ENCODE measurements at regions not wholly inside any gene's neighbourhood (a gene's known extent, or its start where the extent isn't known, plus 50 kb on each side); places are given as distances from the start of the nearest gene placed in this dataset.

- no peak for DNase-seq (ENCODE audit: low spot score in 2 of 2)
- FAIRE-seq = no peak
These were observed 206.7 kb downstream of the SETD4 start for GRCh38 chr21:35853321-35854239.

DNA sequence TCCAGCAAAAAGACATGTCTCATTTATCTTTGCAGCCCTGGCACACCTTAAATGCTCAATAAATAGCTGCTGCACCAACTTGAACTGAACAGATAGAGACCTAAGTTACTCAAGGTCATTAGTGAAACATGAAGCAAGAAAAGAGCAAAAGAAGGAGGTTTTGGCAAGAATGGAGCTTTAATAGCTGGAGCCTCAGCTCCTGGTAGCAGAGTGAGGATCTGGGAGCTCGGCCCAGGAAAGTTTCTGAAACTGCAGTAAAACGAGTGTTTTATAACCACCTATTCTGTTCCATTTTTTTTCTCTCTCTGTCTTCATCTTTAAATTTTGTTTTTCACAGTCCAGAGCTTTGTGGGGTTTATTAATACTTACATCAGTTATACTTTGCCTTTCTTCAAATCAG, 207.5 kb downstream of the SETD4 start:
- no peak for DNase-seq (ENCODE audit: low spot score in 2 of 2)
- no peak for FAIRE-seq

- DNase-seq (ENCODE audit: low spot score in 2 of 2) = no peak
- no peak for FAIRE-seq
These were observed 209.7 kb downstream of the SETD4 start for GRCh38 chr21:35850542-35851103.

GRCh38 chr21:35850029-35850428, 210.3 kb downstream of the SETD4 start:
- FAIRE-seq (no peak), DNase-seq (ENCODE audit: low spot score in 2 of 2) (no peak)

GRCh38 chr21:35849144-35849543, 211.2 kb downstream of the SETD4 start:
- DNase-seq (ENCODE audit: low spot score in 2 of 2) (no peak), FAIRE-seq (no peak)

DNA sequence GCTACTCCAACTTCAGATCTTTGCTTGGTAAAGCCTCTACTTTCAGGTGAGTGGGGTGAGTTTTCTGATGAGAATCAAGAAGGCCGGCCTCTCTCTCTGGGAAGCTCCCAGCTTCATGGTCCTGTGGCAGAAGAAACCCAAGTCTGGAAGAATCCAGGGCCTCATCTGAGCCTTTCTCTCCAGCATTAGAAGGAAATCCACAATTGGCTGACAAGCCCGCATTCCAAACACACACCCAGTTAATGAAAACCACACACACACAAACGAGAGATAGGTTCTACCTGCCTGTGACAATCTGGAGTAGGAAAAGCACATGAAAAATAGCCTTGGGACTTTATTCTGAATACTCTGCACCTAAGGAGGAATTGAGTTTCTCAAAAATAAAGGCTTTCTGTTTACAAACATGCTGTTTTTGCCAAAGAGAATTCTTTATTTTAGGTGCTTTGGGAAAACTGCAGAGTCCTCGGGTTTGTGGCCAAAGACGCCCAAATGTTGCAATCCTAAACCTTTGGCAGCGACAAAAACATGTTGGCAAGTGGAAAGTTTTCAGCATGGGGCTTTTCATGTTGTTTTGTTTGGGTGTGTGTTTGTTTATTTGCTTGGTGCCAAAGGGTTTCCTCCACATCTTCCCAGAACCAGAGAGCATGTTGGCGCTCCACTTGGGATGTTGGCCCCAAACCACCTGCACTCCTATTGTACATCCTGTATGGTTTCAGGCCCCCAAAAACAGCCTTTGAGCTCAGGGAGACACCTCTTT, 216.2 kb downstream of the SETD4 start:
- FAIRE-seq (no peak), DNase-seq (ENCODE audit: low spot score in 2 of 2) (no peak)

GRCh38 chr21:35840949-35841348, 219.4 kb downstream of the SETD4 start:
- DNase-seq (ENCODE audit: low spot score in 2 of 2) = no peak
- no peak for FAIRE-seq

- FAIRE-seq (peak; percentile 92), DNase-seq (ENCODE audit: low spot score in 2 of 2) (peak in 1 of 2 donors; percentile 17)
These were observed 220.0 kb downstream of the SETD4 start for GRCh38 chr21:35840197-35840799.

GRCh38 chr21:35838987-35839763, 221.2 kb downstream of the SETD4 start:
- no peak for FAIRE-seq

DNA sequence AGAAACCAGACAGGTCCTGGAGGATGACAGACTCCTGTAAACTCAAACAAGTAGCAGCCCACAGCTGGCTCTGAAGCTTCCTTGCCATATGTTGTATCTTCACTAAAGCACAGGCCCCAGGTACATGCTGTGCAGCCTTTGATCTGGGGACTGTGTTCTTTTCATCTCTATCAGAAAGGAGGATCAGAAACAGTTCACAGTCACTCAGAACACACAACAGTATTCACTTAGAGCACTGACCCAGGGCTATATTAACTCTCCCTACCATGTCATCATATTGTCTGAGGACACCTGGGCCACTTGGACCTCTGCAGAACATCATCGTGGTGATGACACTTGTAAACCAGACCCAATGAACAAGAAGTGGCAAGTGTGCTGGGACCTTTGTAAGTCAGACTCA, 222.0 kb downstream of the SETD4 start:
- no peak for FAIRE-seq
- no peak for DNase-seq (ENCODE audit: low spot score in 2 of 2)

More at GRCh38 chr21:35838987-35839763, 221.2 kb downstream of the SETD4 start:
- no peak for DNase-seq (ENCODE audit: low spot score in 2 of 2)

GRCh38 chr21:35833991-35834390, 226.3 kb downstream of the SETD4 start:
- no peak for FAIRE-seq
- DNase-seq (ENCODE audit: low spot score in 2 of 2) = no peak

DNA sequence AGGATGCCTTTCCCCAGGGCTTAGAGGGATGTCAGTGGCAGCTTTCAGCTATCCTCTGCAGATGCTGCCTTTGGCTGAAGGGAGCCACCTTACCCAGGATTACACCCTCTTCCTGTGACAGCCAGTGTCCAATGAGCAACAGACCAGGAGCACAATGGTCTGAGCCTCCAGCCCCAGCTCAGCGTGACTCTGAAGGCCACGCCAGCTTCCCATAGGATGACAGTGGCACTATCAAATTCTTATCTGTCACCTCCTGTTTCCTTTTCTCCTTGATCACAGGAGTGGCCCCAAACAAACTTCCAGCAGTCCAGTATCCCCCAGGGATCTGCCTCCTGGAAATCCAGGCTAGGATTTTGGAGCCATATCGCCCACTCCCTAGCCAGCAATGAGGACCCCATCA, 226.9 kb downstream of the SETD4 start:
- no peak for DNase-seq (ENCODE audit: low spot score in 2 of 2)
- no peak for FAIRE-seq

DNA sequence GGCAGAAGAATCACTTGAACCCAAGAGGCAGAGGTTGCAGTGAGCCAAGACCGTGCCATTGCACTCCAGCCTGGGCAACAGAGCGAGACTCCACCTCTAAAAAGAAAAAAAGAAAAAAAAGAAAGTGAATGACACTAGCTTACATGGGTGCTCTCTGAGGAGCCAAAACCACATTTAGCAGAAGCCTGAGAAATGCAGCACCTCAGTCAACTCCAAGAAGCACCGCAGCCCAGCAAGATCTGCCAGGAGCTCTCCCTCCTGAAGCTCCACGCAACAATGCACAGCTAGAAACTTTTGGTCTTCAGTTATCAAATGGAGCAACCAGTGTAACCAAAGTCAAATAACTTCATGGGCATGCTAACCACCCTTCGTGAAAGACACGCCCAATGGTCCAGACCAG, 229.1 kb downstream of the SETD4 start:
- DNase-seq (ENCODE audit: low spot score in 2 of 2) (no peak), FAIRE-seq (no peak)

GRCh38 chr21:35829067-35829466, 231.3 kb downstream of the SETD4 start:
- DNase-seq (ENCODE audit: low spot score in 2 of 2) (no peak), FAIRE-seq (no peak)

GRCh38 chr21:35828161-35828560, 232.2 kb downstream of the SETD4 start:
- no peak for FAIRE-seq
- DNase-seq (ENCODE audit: low spot score in 2 of 2) = no peak

- FAIRE-seq (no peak), DNase-seq (ENCODE audit: low spot score in 2 of 2) (no peak)
These were observed 233.3 kb downstream of the SETD4 start for GRCh38 chr21:35827004-35827403.

DNA sequence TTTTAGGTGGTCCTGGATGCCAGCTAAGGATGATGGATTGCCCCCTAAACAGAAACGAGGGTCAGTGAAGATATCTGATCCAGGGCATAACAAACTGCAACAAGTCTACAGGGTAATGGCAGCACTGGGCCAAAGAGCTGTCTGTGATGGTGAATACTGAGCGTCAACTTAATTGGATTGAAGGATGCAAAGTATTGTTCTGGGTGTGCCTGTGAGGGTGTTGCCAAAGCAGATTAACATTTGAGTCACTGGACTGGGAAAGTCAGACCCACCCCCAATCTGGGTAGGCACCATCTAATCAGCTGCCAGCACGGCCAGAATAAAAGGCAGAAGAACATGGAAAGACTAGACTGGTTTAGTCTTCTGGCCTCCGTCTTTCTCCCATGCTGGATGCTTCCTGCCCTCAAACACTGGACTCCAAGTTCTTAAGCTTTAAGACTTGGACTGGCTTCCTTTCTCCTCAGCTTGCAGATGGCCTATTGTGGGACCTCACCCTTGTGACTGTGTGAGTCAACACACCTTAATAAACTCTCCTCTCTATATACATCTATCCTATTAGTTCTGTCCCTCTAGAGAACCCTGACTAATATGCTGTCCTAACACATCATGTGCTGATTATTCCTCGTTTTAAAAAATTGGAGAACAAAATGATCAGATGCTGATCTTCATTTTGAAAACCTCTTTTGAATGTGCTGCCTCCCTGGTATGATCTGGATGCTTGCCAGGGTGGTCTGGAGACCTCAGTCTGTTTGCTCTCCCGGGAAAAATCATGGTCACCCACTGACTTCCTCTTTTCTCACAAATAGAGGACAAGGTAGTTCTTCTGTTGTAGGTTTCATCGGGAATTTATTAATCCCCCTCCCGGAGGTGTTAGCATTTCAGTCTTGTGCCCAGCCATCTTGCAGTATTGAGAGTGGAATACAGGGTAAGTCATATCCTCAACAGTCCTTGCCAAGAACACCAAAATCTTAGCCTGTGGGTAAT, 234.7 kb downstream of the SETD4 start:
- DNase-seq (ENCODE audit: low spot score in 2 of 2) (no peak), FAIRE-seq (no peak)

GRCh38 chr21:35824136-35824535, 236.2 kb downstream of the SETD4 start:
- FAIRE-seq (no peak), DNase-seq (ENCODE audit: low spot score in 2 of 2) (no peak)

- DNase-seq (ENCODE audit: low spot score in 2 of 2) = no peak
- no peak for FAIRE-seq
These were observed 241.2 kb downstream of the SETD4 start for GRCh38 chr21:35819134-35819533.
